Keratinocyte (primary cell): ENCODE measurements at regions not wholly inside any gene's neighbourhood (a gene's known extent, or its start where the extent isn't known, plus 50 kb on each side); places are given as distances from the start of the nearest gene placed in this dataset.

Experiments
- DNase-seq: peaks from one replicate; pipeline ENCODE4 v3.0.0-alpha.2; 2011; ENCODE audit warnings: low read depth, missing footprints, low spot score
- FAIRE-seq: peaks from 2 replicates; lab custom pipeline; 2011; peaks lifted over from hg19 to GRCh38; lab: Jason Lieb, UNC
- H2AFZ ChIP-seq: 2 replicates; pipeline ENCODE4 v1.6.0; 2012; ENCODE audit warnings: low read length, control low read depth, inconsistent platforms; ENCODE audit not compliant: control insufficient read depth
- H3K27ac ChIP-seq: 2 replicates; pipeline ENCODE4 v1.5.1; 2011; ENCODE audit warnings: low read length; ENCODE audit not compliant: control insufficient read depth, insufficient read depth
- H3K27me3 ChIP-seq: 3 replicates; pipeline ENCODE4 v1.6.0; 2011; ENCODE audit warnings: low read length; ENCODE audit not compliant: control insufficient read depth, insufficient read depth; ENCODE audit errors: extremely low read depth
- H3K36me3 ChIP-seq, 2 experiments: 2 replicates in 1 of 2; 3 replicates in 1 of 2; pipeline ENCODE4 v1.5.1; 2011; ENCODE audit warnings: low read length in 2 of 2, mild to moderate bottlenecking in 1 of 2; ENCODE audit not compliant: control insufficient read depth in 2 of 2, insufficient read depth in 2 of 2; ENCODE audit errors: extremely low read depth in 1 of 2
- H3K4me1 ChIP-seq: 3 replicates; pipeline ENCODE4 v1.5.1; 2011; ENCODE audit warnings: low read length; ENCODE audit not compliant: control insufficient read depth, insufficient read depth; ENCODE audit errors: extremely low read depth
- H3K4me2 ChIP-seq: 3 replicates; pipeline ENCODE4 v1.6.0; 2011; ENCODE audit warnings: low read depth, low read length; ENCODE audit not compliant: control insufficient read depth, insufficient read depth; ENCODE audit errors: extremely low read depth
- H3K4me3 ChIP-seq, 3 experiments: fragments of 200-600 bp in 1 of 3; sonication (generic) in 1 of 3; 2 replicates in 2 of 3; 3 replicates in 1 of 3; pipeline ENCODE4 v1.5.1; 2011 to 2016; ENCODE audit warnings: low read length in 3 of 3, mild to moderate bottlenecking in 3 of 3, control low read depth in 2 of 3, inconsistent platforms in 1 of 3, low read depth in 1 of 3, mixed read lengths in 1 of 3, mixed run types in 1 of 3, moderate library complexity in 1 of 3; ENCODE audit not compliant: control insufficient read depth in 2 of 3, insufficient read depth in 2 of 3; ENCODE audit errors: extremely low read depth in 1 of 3
- H3K79me2 ChIP-seq: 2 replicates; pipeline ENCODE4 v1.6.0; 2012; ENCODE audit warnings: low read length; ENCODE audit not compliant: control insufficient read depth, insufficient read depth
- H3K9ac ChIP-seq: 3 replicates; pipeline ENCODE4 v1.6.0; 2011; ENCODE audit warnings: low read length; ENCODE audit not compliant: control insufficient read depth, insufficient read depth; ENCODE audit errors: extremely low read depth
- H3K9me1 ChIP-seq: 3 replicates; pipeline ENCODE4 v1.6.0; 2011; ENCODE audit warnings: low read length; ENCODE audit not compliant: control insufficient read depth, insufficient read depth; ENCODE audit errors: extremely low read depth
- H3K9me3 ChIP-seq: 2 replicates; pipeline ENCODE4 v1.5.1; 2012; ENCODE audit warnings: low read depth, low read length; ENCODE audit not compliant: control insufficient read depth
- H4K20me1 ChIP-seq: 3 replicates; pipeline ENCODE4 v1.6.0; 2011; ENCODE audit warnings: low read length; ENCODE audit not compliant: control insufficient read depth, insufficient read depth; ENCODE audit errors: extremely low read depth
- CTCF ChIP-seq, 3 experiments: IDR thresholded peaks in 1 of 3; conservative IDR thresholded peaks in 1 of 3; optimal IDR thresholded peaks in 1 of 3; 2 replicates in 2 of 3; 3 replicates in 1 of 3; pipeline versions ENCODE3 to v1.5.1; 2011; ENCODE audit warnings: low read length in 3 of 3, mild to moderate bottlenecking in 3 of 3, moderate library complexity in 2 of 3, control low read depth in 1 of 3, inconsistent platforms in 1 of 3; ENCODE audit not compliant: insufficient read depth in 2 of 3; ENCODE audit errors: extremely low read depth in 1 of 3
- EZH2 ChIP-seq: IDR thresholded peaks from one replicate; pipeline ENCODE4 v1.6.1; 2012; ENCODE audit warnings: inconsistent platforms, mild to moderate bottlenecking, low read length, moderate library complexity
- dilution Hi-C: fragments of 300-500 bp; cut with MboI; formaldehyde crosslinking; loops from one replicate; pipeline ENCODE4 v1.7.0; 2020; ENCODE audit warnings: low sequenced_read_pairs; ENCODE audit not compliant: extremely low pct_ligation_motif_present

GRCh38 chr2:212858496-212858895, 292.9 kb downstream of the IKZF2 start:
- H3K4me3 ChIP-seq, result no peak overlapping the region
- no peaks in the 10 kb centered on the region for H3K79me2 ChIP-seq
- dilution Hi-C loops, result no loop called here
- H3K9me3 ChIP-seq, result peaks cover 6% of the 10 kb centered on the region
- peak overlapping the region; percentile 20 for H2AFZ ChIP-seq
- H3K4me1 ChIP-seq, result peaks cover 27% of the 10 kb centered on the region
- peak overlapping the region; percentile 16 for H3K27ac ChIP-seq
- H3K36me3 ChIP-seq, result no peaks in the 10 kb centered on the region
- no peak for DNase-seq
- no peaks in the 10 kb centered on the region for H3K9me1 ChIP-seq
- H3K9ac ChIP-seq, result no peak overlapping the region
- no peak for TF ChIP-seq EZH2
- no peak for TF ChIP-seq CTCF (optimal IDR thresholded peaks at IDR 0.05 in 1 of 3, IDR thresholded peaks at IDR 0.05 in 1 of 3, conservative IDR thresholded peaks at IDR 0.05 in 1 of 3; ENCODE audit: extremely low read depth in 1 of 3, insufficient read depth in 2 of 3, low read length in 3 of 3)
- no peaks in the 10 kb centered on the region for H4K20me1 ChIP-seq
- no peaks in the 10 kb centered on the region for H3K27me3 ChIP-seq
- H3K4me2 ChIP-seq, result no peak overlapping the region
- FAIRE-seq, result peak; percentile 74

- TF ChIP-seq CTCF (optimal IDR thresholded peaks at IDR 0.05 in 1 of 3, IDR thresholded peaks at IDR 0.05 in 1 of 3, conservative IDR thresholded peaks at IDR 0.05 in 1 of 3; ENCODE audit: extremely low read depth in 1 of 3, insufficient read depth in 2 of 3, low read length in 3 of 3), result no peak
- TF ChIP-seq EZH2, result no peak
- Histone ChIP-seq H3K4me2 (peak overlapping the region; percentile 12), H3K36me3 (no peaks in the 10 kb centered on the region), H3K4me1 (peaks cover 33% of the 10 kb centered on the region), H4K20me1 (no peaks in the 10 kb centered on the region), H3K9me1 (no peaks in the 10 kb centered on the region), H3K9ac (peak overlapping the region; percentile 2), H3K27me3 (no peaks in the 10 kb centered on the region), H3K4me3 (peak overlapping the region in 1 of 3 experiments; percentile 4), H3K27ac (peak overlapping the region; percentile 55), H3K9me3 (peaks cover 2% of the 10 kb centered on the region), H2AFZ (peak overlapping the region; percentile 67), H3K79me2 (no peaks in the 10 kb centered on the region)
- no peak for DNase-seq
- FAIRE-seq, result peak; percentile 32
- dilution Hi-C loops, result no loop called here
Measured at GRCh38 chr2:212854771-212855170, 296.6 kb downstream of the IKZF2 start.
